H54 (cell line): ENCODE measurements at regions not wholly inside any gene's neighbourhood (a gene's known extent, or its start where the extent isn't known, plus 50 kb on each side); places are given as distances from the start of the nearest gene placed in this dataset.

ENCODE experiments used
- DNase-seq: peaks from one replicate; pipeline ENCODE4 v3.0.0; 2011; ENCODE audit warnings: low spot score, mixed read lengths; ENCODE audit not compliant: insufficient read length
- FAIRE-seq: peaks from 3 replicates; lab custom pipeline; 2011; peaks lifted over from hg19 to GRCh38; lab: Jason Lieb, UNC
- POLR2A ChIP-seq: IDR thresholded peaks from 2 replicates; pipeline ENCODE4 v1.6.1; 2011; ENCODE audit warnings: low read depth, mild to moderate bottlenecking, low read length

- FAIRE-seq: no peak
- no peak for TF ChIP-seq POLR2A
- DNase-seq: no peak
Observed at GRCh38 chr13:40384976-40385857, 281.2 kb downstream of the FOXO1 start.

GRCh38 chr13:40385858-40386180 lies 280.6 kb downstream of the FOXO1 start:
- no peak for TF ChIP-seq POLR2A
- no peak for DNase-seq
- FAIRE-seq: no peak

GRCh38 chr13:40386586-40386985 lies 279.9 kb downstream of the FOXO1 start:
- FAIRE-seq: no peak
- TF ChIP-seq POLR2A: no peak
- DNase-seq: no peak

- DNase-seq (no peak), FAIRE-seq (no peak)
- TF ChIP-seq POLR2A: no peak
Observed at GRCh38 chr13:40387775-40388174, 278.7 kb downstream of the FOXO1 start.

- TF ChIP-seq POLR2A: no peak
- FAIRE-seq: no peak
- no peak for DNase-seq
Observed at GRCh38 chr13:40388617-40389016, 277.8 kb downstream of the FOXO1 start.

- no peak for TF ChIP-seq POLR2A
- DNase-seq (no peak), FAIRE-seq (no peak)
Observed at GRCh38 chr13:40389081-40389641, 277.3 kb downstream of the FOXO1 start.

- no peak for TF ChIP-seq POLR2A
- no peak for FAIRE-seq
- no peak for DNase-seq
Observed at GRCh38 chr13:40390401-40390916, 276.0 kb downstream of the FOXO1 start.

- DNase-seq (no peak), FAIRE-seq (no peak)
- TF ChIP-seq POLR2A: no peak
Observed at GRCh38 chr13:40391788-40392187, 274.7 kb downstream of the FOXO1 start.

GRCh38 chr13:40394304-40394985 lies 272.0 kb downstream of the FOXO1 start:
- TF ChIP-seq POLR2A: no peak
- DNase-seq (no peak), FAIRE-seq (no peak)

GRCh38 chr13:40398065-40398464 lies 268.4 kb downstream of the FOXO1 start:
- DNase-seq (no peak), FAIRE-seq (no peak)
- no peak for TF ChIP-seq POLR2A

GRCh38 chr13:40399756-40400155 lies 266.7 kb downstream of the FOXO1 start:
- no peak for DNase-seq
- no peak for TF ChIP-seq POLR2A
- FAIRE-seq: no peak

GRCh38 chr13:40401911-40402776 lies 264.3 kb downstream of the FOXO1 start:
- DNase-seq (peak; percentile 51), FAIRE-seq (peak; percentile 88)
- no peak for TF ChIP-seq POLR2A

GRCh38 chr13:40402931-40403431 lies 263.5 kb downstream of the FOXO1 start:
- TF ChIP-seq POLR2A: no peak
- DNase-seq (no peak), FAIRE-seq (no peak)
